Ramos (cell line): ENCODE measurements at regions not wholly inside any gene's neighbourhood (a gene's known extent, or its start where the extent isn't known, plus 50 kb on each side); places are given as distances from the start of the nearest gene placed in this dataset.
"Not testable (repeated sequence)": the region's sequence is repeated elsewhere in the genome, so short reads cannot be mapped to it uniquely, and the experiment has no call there.

Experiments
- in situ Hi-C: fragments of 300-500 bp; cut with MboI; formaldehyde crosslinking; loops from one replicate; pipeline ENCODE4 v1.14.3; 2022; ENCODE audit warnings: low sequenced_read_pairs; ENCODE audit not compliant: unreplicated experiment

DNA sequence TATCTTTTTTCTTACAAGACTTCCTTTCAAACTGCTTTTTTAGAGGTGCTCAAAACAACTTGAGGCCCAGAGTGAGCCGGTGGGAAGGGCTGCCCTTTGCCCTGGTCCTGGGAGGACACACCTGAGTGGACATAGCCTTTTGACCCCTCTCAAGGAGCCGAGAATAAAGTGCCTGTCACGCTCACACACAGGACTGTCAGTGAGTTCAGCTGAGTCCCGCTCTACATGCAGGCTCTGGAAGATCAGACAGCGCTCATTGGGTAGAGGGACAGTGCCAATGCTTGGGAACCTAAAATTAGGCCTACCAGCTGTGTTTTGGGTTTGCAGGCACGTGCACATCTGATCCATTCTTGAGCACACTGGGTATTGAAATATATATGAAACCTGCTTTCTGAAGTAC lies 387.8 kb downstream of the CD83 start:
- in situ Hi-C loops, result no loop called here

DNA sequence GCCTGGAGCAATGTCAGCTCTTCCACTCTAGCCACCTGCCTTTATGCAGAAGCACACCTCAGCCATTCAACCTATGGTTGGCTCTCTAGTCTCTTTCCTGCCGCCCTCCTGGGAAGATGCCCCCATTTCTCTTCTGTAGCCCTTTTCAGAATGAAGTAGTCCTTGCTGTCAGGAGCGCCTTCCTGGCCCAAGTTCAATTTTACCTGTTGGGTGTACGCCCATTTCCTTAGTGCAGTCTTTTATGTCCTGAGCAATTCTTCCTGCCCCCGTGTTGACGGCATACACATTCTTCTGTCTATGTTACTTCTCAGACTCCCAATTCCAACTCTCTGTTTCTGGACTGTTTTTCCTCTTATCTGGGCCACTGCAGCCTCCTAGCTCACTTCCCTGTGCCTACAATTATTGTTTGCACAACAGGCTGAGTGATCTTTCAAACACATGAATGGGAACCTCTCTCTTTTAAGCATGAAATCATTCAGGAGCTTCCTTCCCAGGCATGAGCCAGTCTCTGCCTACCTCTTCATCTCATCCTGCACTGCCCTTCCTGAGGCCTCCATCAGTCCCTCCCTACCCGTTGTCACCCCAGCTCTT lies 389.2 kb downstream of the CD83 start:
- in situ Hi-C loops, result no loop called here

- in situ Hi-C loops, result no loop called here
Observed at GRCh38 chr6:14509120-14509519, 391.5 kb downstream of the CD83 start.

DNA sequence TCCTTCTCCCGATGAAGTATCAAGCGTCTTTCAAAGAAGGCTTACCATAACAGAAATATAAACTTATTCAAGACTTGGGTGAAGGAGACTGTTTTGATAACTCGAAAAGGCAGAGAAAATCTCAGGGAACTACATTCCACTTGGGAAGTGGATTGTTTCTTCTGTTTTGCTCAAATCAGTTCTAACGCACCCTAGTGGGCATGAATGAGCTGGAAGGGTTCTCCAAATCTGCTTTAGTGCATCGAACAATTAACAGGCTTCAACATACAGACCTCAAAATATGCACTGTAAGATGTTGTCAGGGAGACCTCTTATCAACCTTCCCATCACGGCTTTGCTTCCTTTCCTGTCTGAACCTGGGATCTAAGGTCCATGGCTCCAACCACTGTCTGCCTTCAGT lies 392.5 kb downstream of the CD83 start:
- in situ Hi-C loops, result no loop called here

GRCh38 chr6:14511061-14511586 lies 393.6 kb downstream of the CD83 start:
- in situ Hi-C loops, result no loop called here

GRCh38 chr6:14512246-14512645 lies 394.7 kb downstream of the CD83 start:
- in situ Hi-C loops, result no loop called here

GRCh38 chr6:14513496-14514393 lies 396.2 kb downstream of the CD83 start:
- in situ Hi-C loops, result no loop called here

DNA sequence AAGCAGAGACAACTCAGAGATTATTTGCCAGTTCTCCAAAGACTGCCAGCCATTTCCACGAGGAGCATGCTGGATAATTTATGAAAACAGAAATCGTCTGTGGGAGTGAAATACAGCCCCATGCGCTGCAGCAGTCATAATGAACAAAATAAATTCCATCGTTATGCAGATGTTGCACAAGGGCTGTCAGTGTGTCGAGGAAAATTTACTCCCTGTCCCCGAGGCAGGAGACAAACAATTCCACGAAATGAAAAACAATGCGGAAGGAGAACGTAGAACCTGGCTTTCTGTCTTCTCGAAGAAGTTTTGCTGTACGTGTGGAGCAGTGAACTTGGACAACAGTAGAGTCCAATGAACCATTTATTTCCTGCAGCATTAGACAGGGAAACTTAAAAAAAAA lies 399.4 kb downstream of the CD83 start:
- in situ Hi-C loops, result no loop called here

DNA sequence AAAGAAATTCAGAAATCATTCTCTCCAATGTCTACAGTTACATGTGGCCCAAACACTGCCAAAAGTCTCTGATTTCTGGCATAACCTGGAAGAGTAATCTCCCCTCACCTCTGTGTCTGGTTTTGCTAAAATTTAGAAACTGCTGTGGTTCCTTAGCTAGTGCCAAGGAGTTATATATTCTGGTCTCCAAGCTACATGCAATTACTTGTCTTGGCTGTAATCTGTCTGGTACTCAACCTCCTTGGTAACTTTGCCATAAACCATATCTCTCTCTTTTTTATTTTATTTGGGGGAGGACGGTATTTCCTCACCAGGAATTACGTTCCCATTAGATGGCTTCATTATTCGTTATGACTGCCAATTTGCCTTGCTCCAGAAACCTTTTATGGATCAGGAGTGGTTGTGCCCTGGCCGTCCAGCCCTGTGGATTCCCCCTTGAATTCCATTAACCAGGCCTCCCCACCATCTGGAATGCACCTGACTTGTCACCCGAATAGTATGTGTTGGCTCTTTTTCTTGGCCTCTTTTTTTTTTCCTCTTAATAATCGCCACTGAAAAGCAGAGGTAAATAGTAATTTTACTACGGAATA lies 400.0 kb downstream of the CD83 start:
- in situ Hi-C loops, result no loop called here

DNA sequence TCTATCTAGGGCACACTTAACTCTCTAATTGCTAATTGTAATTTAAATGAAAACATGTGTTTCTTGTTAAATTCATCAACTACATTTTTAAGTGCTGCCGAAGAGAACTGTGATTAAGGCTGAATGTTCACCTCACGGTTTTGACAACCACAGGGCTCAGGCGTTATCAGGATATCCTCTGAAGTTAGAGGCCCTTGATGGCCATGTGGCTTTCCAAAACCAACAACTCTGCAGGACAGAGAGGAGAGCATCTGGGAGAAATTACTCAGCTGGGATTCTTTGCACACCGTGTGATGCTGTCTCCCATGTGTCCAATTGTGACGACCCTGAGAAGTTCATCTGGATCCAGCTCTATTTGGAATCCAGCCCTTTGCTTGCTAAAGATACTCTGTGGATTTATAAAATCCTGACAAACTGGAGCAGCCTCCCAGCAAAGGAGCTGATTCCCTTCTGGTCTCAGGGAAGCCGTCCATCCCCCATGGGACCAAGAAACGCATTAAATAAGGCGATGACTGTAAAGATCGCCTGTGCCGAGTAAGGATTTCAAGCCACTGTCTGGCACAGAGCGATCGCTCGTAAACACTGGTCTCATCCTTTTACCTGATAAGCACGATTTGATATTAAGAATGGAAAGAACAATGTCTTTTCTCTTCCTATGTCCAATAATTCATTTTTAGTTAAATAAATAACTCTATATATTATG lies 401.1 kb downstream of the CD83 start:
- in situ Hi-C loops, result no loop called here

GRCh38 chr6:14520029-14520428 lies 402.5 kb downstream of the CD83 start:
- in situ Hi-C loops, result no loop called here

DNA sequence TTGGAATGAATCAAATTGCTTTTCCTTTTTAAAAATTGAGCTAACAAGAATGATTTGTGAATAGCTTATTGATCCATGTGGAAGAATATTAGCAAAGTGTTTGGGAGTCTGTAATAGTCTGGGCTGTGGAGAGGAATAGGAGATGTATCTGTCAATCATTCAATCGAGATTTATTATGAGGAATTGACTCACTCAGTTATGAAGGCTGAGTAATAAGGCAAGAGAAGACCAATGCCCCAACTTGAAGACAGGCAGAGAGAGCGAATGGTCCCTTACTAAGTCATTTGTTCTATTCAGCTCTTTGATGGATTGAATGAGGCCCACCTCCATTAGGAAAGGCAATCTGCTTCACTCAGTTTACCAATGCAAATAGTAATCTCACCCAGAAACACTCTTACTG lies 403.0 kb downstream of the CD83 start:
- in situ Hi-C loops, result no loop called here

DNA sequence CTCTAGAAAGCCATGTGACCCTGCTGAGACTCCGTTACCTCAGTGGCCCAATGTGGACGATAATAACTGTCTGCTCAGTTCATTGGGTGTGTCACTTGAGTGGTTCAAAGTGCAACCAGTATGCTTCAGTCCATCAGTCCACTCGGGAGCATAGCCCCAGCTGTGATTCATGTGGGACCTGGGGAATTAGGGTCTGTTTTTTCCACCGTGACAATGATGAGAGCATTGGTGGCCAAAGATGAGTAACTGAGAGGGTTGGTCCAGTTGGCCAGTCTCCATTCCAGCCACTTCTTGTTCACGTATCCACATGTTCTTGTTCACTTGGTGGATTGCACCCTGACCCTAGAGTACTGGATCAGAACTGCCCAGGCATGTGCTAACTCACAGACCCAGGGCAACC lies 403.6 kb downstream of the CD83 start:
- in situ Hi-C loops, result no loop called here

GRCh38 chr6:14521861-14522260 lies 404.3 kb downstream of the CD83 start:
- in situ Hi-C loops, result not testable (repeated sequence)

DNA sequence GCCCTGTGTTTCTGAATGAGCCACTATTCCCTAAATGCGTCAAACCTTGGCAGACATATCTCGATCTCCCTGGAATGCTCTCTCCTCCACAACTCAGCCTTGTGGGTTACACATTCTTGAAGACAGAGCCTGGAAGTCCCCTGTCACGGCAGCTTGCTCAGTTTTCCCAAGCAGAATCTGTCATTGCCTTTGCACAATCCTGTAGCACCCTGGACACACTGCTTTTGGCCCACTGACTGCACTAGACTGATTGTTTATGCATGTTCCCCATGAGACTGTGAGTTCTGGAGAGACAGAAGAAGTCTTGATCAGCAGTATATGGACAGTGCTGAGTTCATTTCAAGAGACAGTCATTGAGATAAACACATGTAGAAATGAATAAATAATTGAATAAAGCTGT lies 406.7 kb downstream of the CD83 start:
- in situ Hi-C loops, result no loop called here

- in situ Hi-C loops, result no loop called here
Observed at GRCh38 chr6:14530385-14530784, 412.8 kb downstream of the CD83 start.

DNA sequence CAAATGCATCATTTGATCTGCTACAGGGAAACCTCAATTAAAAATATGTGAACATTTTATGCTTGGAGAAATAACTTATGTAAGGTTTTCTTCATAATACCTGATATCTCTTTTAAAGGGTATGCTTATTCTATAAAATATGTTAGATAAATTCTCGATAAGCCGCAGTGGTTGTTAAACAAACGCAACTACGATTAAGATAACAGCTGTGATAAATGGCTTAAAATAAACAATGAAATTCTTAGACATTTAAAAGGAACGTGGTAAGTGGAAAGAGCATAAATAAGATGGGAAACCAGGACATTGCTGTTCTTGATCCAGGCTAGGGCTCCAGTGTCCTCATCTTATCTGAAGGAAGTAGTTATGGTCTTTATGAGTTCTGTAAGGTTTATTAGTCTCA lies 415.9 kb downstream of the CD83 start:
- in situ Hi-C loops, result no loop called here

DNA sequence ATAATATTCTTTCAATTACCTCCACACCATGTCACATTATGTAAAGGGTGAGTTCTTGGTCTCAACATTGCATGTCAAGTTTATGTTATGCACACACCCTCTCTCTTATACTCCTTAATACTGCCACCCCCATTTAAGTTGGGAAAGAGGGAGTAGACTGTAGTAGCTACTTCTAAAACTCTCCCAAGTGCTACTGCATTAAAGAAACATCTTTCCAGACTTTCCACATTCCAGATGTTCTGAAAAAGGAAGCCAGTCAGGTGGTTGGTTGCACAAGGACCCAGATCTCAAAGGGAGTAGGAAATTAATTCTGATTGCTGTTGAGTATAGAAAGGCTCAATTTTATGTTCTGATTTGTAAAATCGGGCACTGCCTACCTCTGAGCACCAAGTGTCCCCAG lies 419.5 kb downstream of the CD83 start:
- in situ Hi-C loops, result no loop called here

DNA sequence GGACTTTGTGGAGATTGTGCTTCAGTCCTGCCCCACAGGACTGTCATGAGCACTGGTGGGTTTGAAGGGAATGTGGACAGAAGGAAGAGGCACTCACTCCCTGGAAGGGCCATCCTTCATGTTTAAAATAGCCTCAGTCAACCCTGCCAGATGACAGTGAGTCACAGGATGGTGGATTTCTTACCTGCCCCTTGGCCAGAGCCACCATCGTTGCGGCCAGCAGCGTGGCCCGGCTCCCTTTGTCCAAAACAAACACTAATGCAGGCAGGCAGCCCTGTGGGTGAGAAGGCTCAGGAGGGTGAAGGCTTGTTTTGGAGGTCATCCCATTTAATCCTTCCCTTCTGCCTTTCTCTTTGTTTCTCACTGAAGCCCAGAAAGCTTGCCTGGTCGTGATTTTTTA lies 422.7 kb downstream of the CD83 start:
- in situ Hi-C loops, result no loop called here

DNA sequence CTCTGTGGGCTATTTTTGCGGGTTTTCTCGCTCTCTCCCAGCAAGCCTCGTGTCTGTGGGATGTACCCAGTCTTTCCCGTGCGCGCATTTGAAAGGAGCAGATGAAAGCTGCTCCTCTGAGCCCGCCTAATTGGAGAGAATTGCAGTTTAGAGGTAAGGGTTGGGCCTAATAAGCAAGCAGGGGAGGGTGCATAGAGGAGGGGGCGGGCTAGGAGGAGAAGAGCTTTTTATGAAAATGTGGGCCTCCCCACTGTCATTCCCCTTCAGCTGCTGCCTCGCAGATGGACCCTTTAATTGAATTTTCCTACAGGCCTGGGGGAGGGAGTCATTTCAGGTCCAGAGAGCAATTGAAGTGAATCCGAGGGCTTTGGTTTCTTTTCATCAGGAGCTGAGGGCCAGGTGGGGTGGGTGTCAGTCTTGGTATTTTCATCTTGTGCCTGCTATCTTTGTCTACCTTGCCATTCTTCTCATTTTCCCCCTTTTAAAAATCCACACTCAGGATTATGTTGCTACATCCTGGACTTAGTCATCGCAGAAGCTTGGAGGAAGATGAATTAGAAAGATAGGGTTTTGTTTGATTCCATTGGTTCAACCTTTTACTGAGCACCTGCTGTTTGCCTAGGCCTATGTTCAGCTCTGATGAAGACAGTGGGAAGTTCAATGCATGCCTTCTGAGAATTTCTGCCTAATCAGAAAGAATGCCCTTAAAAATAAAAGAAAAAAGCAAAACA lies 423.4 kb downstream of the CD83 start:
- in situ Hi-C loops, result no loop called here
